H9 (cell line): ENCODE measurements at regions not wholly inside any gene's neighbourhood (a gene's known extent, or its start where the extent isn't known, plus 50 kb on each side); places are given as distances from the start of the nearest gene placed in this dataset.

Experiments used
- DNase-seq: peaks from one replicate; pipeline ENCODE4 v3.0.0-alpha.2; 2017
- H2AFZ ChIP-seq: one replicate; pipeline ENCODE4 v1.6.1; 2013; ENCODE audit warnings: mild to moderate bottlenecking, low read length, control low read depth, moderate library complexity
- H2AK5ac ChIP-seq: 2 replicates; pipeline ENCODE4 v1.6.1; 2013; ENCODE audit warnings: low read length, control low read depth, mixed read lengths; ENCODE audit not compliant: insufficient read length
- H2BK120ac ChIP-seq: one replicate; pipeline ENCODE4 v1.6.1; 2013; ENCODE audit warnings: low read depth, mild to moderate bottlenecking, low read length, control low read depth, inconsistent platforms; ENCODE audit not compliant: poor library complexity, severe bottlenecking
- H2BK12ac ChIP-seq: 2 replicates; pipeline ENCODE4 v1.6.1; 2013; ENCODE audit warnings: low read length, control low read depth, mixed read lengths, low read depth; ENCODE audit not compliant: insufficient read length
- H2BK15ac ChIP-seq: 2 replicates; pipeline ENCODE4 v1.6.1; 2013; ENCODE audit warnings: low read depth, low read length, control low read depth
- H2BK20ac ChIP-seq: one replicate; pipeline ENCODE4 v1.6.1; 2013; ENCODE audit warnings: low read depth, mild to moderate bottlenecking, low read length, control low read depth, inconsistent platforms; ENCODE audit not compliant: poor library complexity, severe bottlenecking
- H2BK5ac ChIP-seq: 2 replicates; pipeline ENCODE4 v1.6.1; 2013; ENCODE audit warnings: low read length, control low read depth, mixed read lengths; ENCODE audit not compliant: insufficient read length
- H3K14ac ChIP-seq: 2 replicates; pipeline ENCODE4 v1.6.1; 2013; ENCODE audit warnings: low read length, control low read depth; ENCODE audit not compliant: insufficient read depth
- H3K18ac ChIP-seq: 2 replicates; pipeline ENCODE4 v1.6.1; 2013; ENCODE audit warnings: low read depth, mild to moderate bottlenecking, mixed read lengths, low read length, control low read depth; ENCODE audit not compliant: insufficient read length
- H3K23ac ChIP-seq: 2 replicates; pipeline ENCODE4 v1.6.1; 2013; ENCODE audit warnings: low read length, control low read depth, mixed read lengths, low read depth; ENCODE audit not compliant: insufficient read length
- H3K23me2 ChIP-seq: 2 replicates; pipeline ENCODE4 v1.6.1; 2013; ENCODE audit warnings: low read depth, mild to moderate bottlenecking, mixed read lengths, low read length, control low read depth; ENCODE audit not compliant: insufficient read length, poor library complexity, severe bottlenecking
- H3K27ac ChIP-seq: 2 replicates; pipeline ENCODE4 v1.5.1; 2013; ENCODE audit warnings: low read length, control low read depth, mixed read lengths, low read depth; ENCODE audit not compliant: insufficient read length
- H3K27me3 ChIP-seq: 2 replicates; pipeline ENCODE4 v1.6.1; 2013; ENCODE audit warnings: low read length, control low read depth, inconsistent platforms; ENCODE audit not compliant: insufficient read depth
- H3K4ac ChIP-seq: 2 replicates; pipeline ENCODE4 v1.6.1; 2013; ENCODE audit warnings: low read depth, mild to moderate bottlenecking, control low read depth, inconsistent platforms, low read length, moderate library complexity
- H3K4me1 ChIP-seq: 2 replicates; pipeline ENCODE4 v1.6.1; 2013; ENCODE audit warnings: low read length, control low read depth, inconsistent platforms; ENCODE audit not compliant: insufficient read depth
- H3K4me2 ChIP-seq: 2 replicates; pipeline ENCODE4 v1.6.1; 2013; ENCODE audit warnings: low read length, control low read depth, mixed read lengths; ENCODE audit not compliant: insufficient read length, insufficient read depth
- H3K56ac ChIP-seq: 2 replicates; pipeline ENCODE4 v1.6.1; 2013; ENCODE audit warnings: low read depth, mild to moderate bottlenecking, mixed read lengths, low read length, control low read depth; ENCODE audit not compliant: insufficient read length
- H3K79me1 ChIP-seq: 2 replicates; pipeline ENCODE4 v1.6.1; 2013; ENCODE audit warnings: low read depth, mild to moderate bottlenecking, moderate library complexity, low read length, control low read depth, inconsistent platforms; ENCODE audit not compliant: insufficient read depth, poor library complexity, severe bottlenecking
- H3K79me2 ChIP-seq: 2 replicates; pipeline ENCODE4 v1.6.1; 2013; ENCODE audit warnings: low read length, control low read depth, inconsistent platforms; ENCODE audit not compliant: insufficient read depth
- H3K9ac ChIP-seq: 2 replicates; pipeline ENCODE4 v1.6.1; 2013; ENCODE audit warnings: low read length, control low read depth, mixed read lengths; ENCODE audit not compliant: insufficient read length; ENCODE audit errors: extremely low read depth
- H3K9me3 ChIP-seq: one replicate; pipeline ENCODE4 v1.6.1; 2013; ENCODE audit warnings: low read depth, low read length, inconsistent platforms; ENCODE audit not compliant: control insufficient read depth
- H3T11ph ChIP-seq: one replicate; pipeline ENCODE4 v1.6.1; 2013; ENCODE audit warnings: mild to moderate bottlenecking, low read length, control low read depth, inconsistent platforms
- H4K20me1 ChIP-seq: one replicate; pipeline ENCODE4 v1.6.1; 2013; ENCODE audit not compliant: control insufficient read depth, insufficient read length, insufficient read depth
- H4K5ac ChIP-seq: 2 replicates; pipeline ENCODE4 v1.6.1; 2013; ENCODE audit warnings: low read depth, mild to moderate bottlenecking, mixed read lengths, low read length, control low read depth; ENCODE audit not compliant: insufficient read length
- H4K8ac ChIP-seq: replicated peaks from 2 replicates; pipeline ENCODE4 v1.6.1; 2013; ENCODE audit warnings: low read length, control low read depth, mixed read lengths, low read depth; ENCODE audit not compliant: insufficient read length
- H4K91ac ChIP-seq: 2 replicates; pipeline ENCODE4 v1.6.1; 2013; ENCODE audit warnings: low read depth, mild to moderate bottlenecking, moderate library complexity, mixed read lengths, low read length, control low read depth; ENCODE audit not compliant: insufficient read length
- H3K27ac Mint-ChIP-seq, 3 experiments: 2 replicates in 2 of 3; 3 replicates in 1 of 3; pipeline ENCODE4 v1.8.0; 2020 to 2021; ENCODE audit warnings: mixed read lengths in 3 of 3, mild to moderate bottlenecking in 1 of 3, moderate library complexity in 1 of 3
- H3K27me3 Mint-ChIP-seq: 2 replicates; pipeline ENCODE4 v1.8.0; 2021; ENCODE audit warnings: low read depth, mild to moderate bottlenecking, moderate library complexity, mixed read lengths
- H3K36me3 Mint-ChIP-seq, 3 experiments: 2 replicates in 2 of 3; 3 replicates in 1 of 3; pipeline ENCODE4 v1.8.0; 2020 to 2021; ENCODE audit warnings: low read depth in 3 of 3, mixed read lengths in 3 of 3; ENCODE audit not compliant: insufficient read depth in 1 of 3
- H3K4me1 Mint-ChIP-seq, 2 experiments: 2 replicates each; pipeline ENCODE4 v1.8.0; 2020; ENCODE audit warnings: mixed read lengths in 2 of 2
- H3K4me3 Mint-ChIP-seq, 2 experiments: 2 replicates in 1 of 2; 3 replicates in 1 of 2; pipeline ENCODE4 v1.8.0; 2020 to 2021; ENCODE audit warnings: mild to moderate bottlenecking in 2 of 2, mixed read lengths in 2 of 2, moderate library complexity in 1 of 2
- H3K9me3 Mint-ChIP-seq, 2 experiments: 2 replicates in 1 of 2; 3 replicates in 1 of 2; pipeline ENCODE4 v1.8.0; 2020; ENCODE audit warnings: mild to moderate bottlenecking in 2 of 2, mixed read lengths in 2 of 2, moderate library complexity in 1 of 2
- WGBS: extraction: QIAGEN DNeasy Blood & Tissue Kit; methylation state at CpG from one replicate; pipeline ENCODE4 v1.1.7; 2013; ENCODE audit warnings: missing lambda C conversion rate, low lambda C conversion rate, mixed read lengths; ENCODE audit not compliant: insufficient read length; ENCODE audit errors: extremely low coverage; 5-methylcytosine and 5-hydroxymethylcytosine counted together
- TF ChIP-seq, protein P1 (sequence below): fragments of 200-600 bp; sonication (generic); conservative IDR thresholded peaks from 3 replicates; pipeline ENCODE4 v1.8.0; 2021; ENCODE audit warnings: antibody characterized with exemption, mild to moderate bottlenecking

- no peak overlapping the region for H3K9ac ChIP-seq
These were observed 373.3 kb upstream of the DIAPH2 start for GRCh38 chrX:96311366-96311765.

More at GRCh38 chrX:96311366-96311765, 373.3 kb upstream of the DIAPH2 start:
- Histone ChIP-seq H3K14ac (no peak overlapping the region), H2AK5ac (no peak overlapping the region), H3K9me3 (no peaks in the 10 kb centered on the region), H4K91ac (no peak overlapping the region), H2AFZ (no peak overlapping the region), H2BK20ac (no peak overlapping the region), H2BK5ac (no peak overlapping the region), H3K56ac (no peak overlapping the region), H3K23ac (no peak overlapping the region), H3K79me2 (no peaks in the 10 kb centered on the region), H2BK120ac (no peak overlapping the region), H2BK12ac (no peak overlapping the region), H3K23me2 (no peaks in the 10 kb centered on the region), H3K4me1 (no peaks in the 10 kb centered on the region), H3K18ac (no peak overlapping the region), H3K4ac (no peak overlapping the region), H3T11ph (no peak overlapping the region), H3K27me3 (no peaks in the 10 kb centered on the region), H4K5ac (no peak overlapping the region), H4K20me1 (no peaks in the 10 kb centered on the region), H2BK15ac (no peak overlapping the region), H3K79me1 (no peaks in the 10 kb centered on the region), H4K8ac (no peak overlapping the region), H3K27ac (no peak overlapping the region), H3K4me2 (no peak overlapping the region)
- TF ChIP-seq, protein P1, sequence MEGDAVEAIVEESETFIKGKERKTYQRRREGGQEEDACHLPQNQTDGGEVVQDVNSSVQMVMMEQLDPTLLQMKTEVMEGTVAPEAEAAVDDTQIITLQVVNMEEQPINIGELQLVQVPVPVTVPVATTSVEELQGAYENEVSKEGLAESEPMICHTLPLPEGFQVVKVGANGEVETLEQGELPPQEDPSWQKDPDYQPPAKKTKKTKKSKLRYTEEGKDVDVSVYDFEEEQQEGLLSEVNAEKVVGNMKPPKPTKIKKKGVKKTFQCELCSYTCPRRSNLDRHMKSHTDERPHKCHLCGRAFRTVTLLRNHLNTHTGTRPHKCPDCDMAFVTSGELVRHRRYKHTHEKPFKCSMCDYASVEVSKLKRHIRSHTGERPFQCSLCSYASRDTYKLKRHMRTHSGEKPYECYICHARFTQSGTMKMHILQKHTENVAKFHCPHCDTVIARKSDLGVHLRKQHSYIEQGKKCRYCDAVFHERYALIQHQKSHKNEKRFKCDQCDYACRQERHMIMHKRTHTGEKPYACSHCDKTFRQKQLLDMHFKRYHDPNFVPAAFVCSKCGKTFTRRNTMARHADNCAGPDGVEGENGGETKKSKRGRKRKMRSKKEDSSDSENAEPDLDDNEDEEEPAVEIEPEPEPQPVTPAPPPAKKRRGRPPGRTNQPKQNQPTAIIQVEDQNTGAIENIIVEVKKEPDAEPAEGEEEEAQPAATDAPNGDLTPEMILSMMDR = no peak
- WGBS = no CpG with 5 or more reads among the region's 1 CpG
- H3K4me3 Mint-ChIP-seq = no peak overlapping the region
- H3K36me3 Mint-ChIP-seq = no peaks in the 10 kb centered on the region; a peak in 1 of 7 replicates
- no peaks in the 10 kb centered on the region for H3K4me1 Mint-ChIP-seq
- no peak overlapping the region for H3K27ac Mint-ChIP-seq
- no peak for DNase-seq
- no peaks in the 10 kb centered on the region for H3K27me3 Mint-ChIP-seq
- H3K9me3 Mint-ChIP-seq = peaks cover 0 to 4% of the 10 kb centered on the region in 2 experiments; a peak in 3 of 5 replicates
